Trophoblast cell (in vitro differentiated cells and primary cell): ENCODE measurements at regions not wholly inside any gene's neighbourhood (a gene's known extent, or its start where the extent isn't known, plus 50 kb on each side); places are given as distances from the start of the nearest gene placed in this dataset.

Experiments
- DNase-seq, 2 donors: peaks; one replicate each; pipeline ENCODE4 v3.0.0-alpha.2; 2016
- H2AFZ ChIP-seq: 2 replicates; pipeline ENCODE4 v1.6.1; 2013; ENCODE audit warnings: low read length, moderate library complexity, mild to moderate bottlenecking; ENCODE audit not compliant: insufficient read depth, poor library complexity
- H2AK5ac ChIP-seq: 2 replicates; pipeline ENCODE4 v1.6.1; 2013; ENCODE audit warnings: mild to moderate bottlenecking, low read length
- H2BK120ac ChIP-seq: 2 replicates; pipeline ENCODE4 v1.6.1; 2013; ENCODE audit warnings: low read length, mild to moderate bottlenecking, moderate library complexity; ENCODE audit not compliant: insufficient read depth, poor library complexity
- H2BK12ac ChIP-seq: 2 replicates; pipeline ENCODE4 v1.6.1; 2013; ENCODE audit warnings: mild to moderate bottlenecking, low read length, moderate library complexity
- H2BK5ac ChIP-seq: 2 replicates; pipeline ENCODE4 v1.6.1; 2013; ENCODE audit warnings: low read length, low read depth, moderate library complexity, mild to moderate bottlenecking; ENCODE audit not compliant: poor library complexity
- H3K14ac ChIP-seq: 2 replicates; pipeline ENCODE4 v1.6.1; 2013; ENCODE audit warnings: mild to moderate bottlenecking, low read length
- H3K18ac ChIP-seq: 2 replicates; pipeline ENCODE4 v1.6.1; 2013; ENCODE audit warnings: mild to moderate bottlenecking, low read length
- H3K23ac ChIP-seq: 2 replicates; pipeline ENCODE4 v1.6.1; 2013; ENCODE audit warnings: low read length
- H3K27ac ChIP-seq: 2 replicates; pipeline ENCODE4 v1.5.1; 2013; ENCODE audit warnings: low read depth, mild to moderate bottlenecking, inconsistent platforms, low read length, moderate library complexity
- H3K27me3 ChIP-seq: 2 replicates; pipeline ENCODE4 v1.6.1; 2013; ENCODE audit warnings: inconsistent platforms, mild to moderate bottlenecking, low read length, moderate library complexity; ENCODE audit not compliant: insufficient read depth
- H3K36me3 ChIP-seq, 2 experiments: 1 replicate in 1 of 2; 2 replicates in 1 of 2; pipeline ENCODE4 v1.6.1; 2013; ENCODE audit warnings: low read length in 2 of 2, mild to moderate bottlenecking in 2 of 2, moderate library complexity in 1 of 2; ENCODE audit not compliant: insufficient read depth in 2 of 2, control insufficient read depth in 1 of 2
- H3K4ac ChIP-seq: 2 replicates; pipeline ENCODE4 v1.6.1; 2013; ENCODE audit warnings: low read depth, mild to moderate bottlenecking, low read length, moderate library complexity
- H3K4me1 ChIP-seq, 2 experiments: 1 replicate in 1 of 2; 2 replicates in 1 of 2; pipeline ENCODE4 v1.6.1; 2013; ENCODE audit warnings: low read length in 2 of 2, mild to moderate bottlenecking in 2 of 2, moderate library complexity in 1 of 2; ENCODE audit not compliant: insufficient read depth in 2 of 2, control insufficient read depth in 1 of 2
- H3K4me2 ChIP-seq: 2 replicates; pipeline ENCODE4 v1.6.1; 2013; ENCODE audit warnings: inconsistent platforms, mild to moderate bottlenecking, low read length, moderate library complexity
- H3K4me3 ChIP-seq: 2 replicates; pipeline ENCODE4 v1.5.1; 2013; ENCODE audit warnings: mild to moderate bottlenecking, low read depth, low read length, inconsistent platforms
- H3K79me1 ChIP-seq: one replicate; pipeline ENCODE4 v1.6.1; 2013; ENCODE audit warnings: low read length
- H3K79me2 ChIP-seq: 2 replicates; pipeline ENCODE4 v1.6.1; 2013; ENCODE audit warnings: low read length, mild to moderate bottlenecking; ENCODE audit not compliant: control insufficient read depth, insufficient read depth, poor library complexity
- H3K9ac ChIP-seq: 2 replicates; pipeline ENCODE4 v1.6.1; 2013; ENCODE audit warnings: mild to moderate bottlenecking, low read length
- H3K9me3 ChIP-seq: 2 replicates; pipeline ENCODE4 v1.6.1; 2013; ENCODE audit warnings: low read depth, mild to moderate bottlenecking, control low read depth, inconsistent platforms, low read length; ENCODE audit not compliant: insufficient read depth
- H4K12ac ChIP-seq: 2 replicates; pipeline ENCODE4 v1.6.1; 2013; ENCODE audit warnings: low read depth, mild to moderate bottlenecking, low read length, moderate library complexity
- H4K8ac ChIP-seq: 2 replicates; pipeline ENCODE4 v1.6.1; 2013; ENCODE audit warnings: low read depth, mild to moderate bottlenecking, low read length, moderate library complexity
- H4K91ac ChIP-seq: one replicate; pipeline ENCODE4 v1.6.1; 2013; ENCODE audit warnings: low read depth, mild to moderate bottlenecking, low read length, moderate library complexity
- WGBS: extraction: QIAGEN DNeasy Blood & Tissue Kit; methylation state at CpG from one replicate; pipeline ENCODE4 v1.1.7; 2013; ENCODE audit warnings: missing lambda C conversion rate; ENCODE audit not compliant: insufficient read length, insufficient coverage; ENCODE audit errors: extremely low coverage; 5-methylcytosine and 5-hydroxymethylcytosine counted together

DNA sequence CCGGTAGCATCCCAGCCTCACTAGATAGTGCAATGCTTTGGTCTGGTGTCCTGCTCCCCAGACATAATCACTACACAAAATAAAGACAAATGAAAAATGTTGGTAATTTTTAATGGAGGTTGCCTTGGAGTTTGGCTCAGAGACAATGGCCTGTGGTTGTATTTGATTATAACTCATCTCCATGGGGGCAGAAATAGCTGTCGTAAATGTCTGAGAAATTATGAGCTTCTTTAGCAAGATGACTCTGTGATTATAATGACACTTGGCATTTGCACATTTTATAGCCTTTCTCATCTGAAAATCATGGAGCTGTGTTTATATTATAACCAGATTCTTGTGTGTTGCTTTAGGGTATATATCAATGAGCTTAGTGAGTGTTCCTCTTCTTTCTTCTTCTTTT, 1779.7 kb upstream of the CELF4 start:
- Histone ChIP-seq H3K36me3 (no peaks in the 10 kb centered on the region), H2AK5ac (no peak overlapping the region), H3K27me3 (no peaks in the 10 kb centered on the region), H2BK12ac (no peak overlapping the region), H3K9ac (no peak overlapping the region), H3K9me3 (no peaks in the 10 kb centered on the region), H3K4me3 (no peak overlapping the region), H3K4me1 (no peaks in the 10 kb centered on the region), H3K18ac (no peak overlapping the region), H3K79me1 (no peaks in the 10 kb centered on the region), H4K91ac (no peak overlapping the region), H2BK5ac (no peak overlapping the region), H3K27ac (no peak overlapping the region), H3K79me2 (no peaks in the 10 kb centered on the region), H3K23ac (no peak overlapping the region), H3K4ac (no peak overlapping the region), H4K8ac (no peak overlapping the region), H3K4me2 (no peak overlapping the region), H4K12ac (no peak overlapping the region), H3K14ac (no peak overlapping the region), H2AFZ (no peak overlapping the region), H2BK120ac (no peak overlapping the region)
- no CpG with 5 or more reads among the region's 2 CpGs for WGBS
- DNase-seq, result no peak

DNA sequence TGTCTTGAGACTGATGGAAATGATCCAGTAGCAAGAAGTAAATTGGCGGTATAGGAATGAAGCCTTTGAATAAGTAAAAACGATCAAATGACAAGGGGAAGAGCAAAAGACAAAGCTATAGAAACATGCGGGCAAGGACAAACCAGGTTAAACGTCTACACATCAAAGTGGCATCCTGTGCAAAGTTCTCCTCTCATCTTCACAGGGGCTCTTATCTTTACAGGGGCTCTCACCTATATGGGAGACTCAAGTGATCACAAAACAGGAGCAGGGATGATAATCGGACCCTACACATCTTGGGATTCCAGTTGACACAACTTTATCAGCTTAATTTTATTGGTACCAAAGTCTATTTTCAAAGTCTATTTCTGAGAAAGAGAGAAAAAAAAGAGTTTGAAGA, 1778.9 kb upstream of the CELF4 start:
- no peak overlapping the region for H2BK120ac ChIP-seq
- no peak overlapping the region for H3K4ac ChIP-seq
- H2AFZ ChIP-seq, result no peak overlapping the region
- no peak overlapping the region for H3K9ac ChIP-seq
- H3K79me1 ChIP-seq, result no peaks in the 10 kb centered on the region
- no peak for DNase-seq
- no peak overlapping the region for H4K8ac ChIP-seq
- no peak overlapping the region for H2BK12ac ChIP-seq
- no peak overlapping the region for H2BK5ac ChIP-seq
- no peak overlapping the region for H3K23ac ChIP-seq
- no peaks in the 10 kb centered on the region for H3K27me3 ChIP-seq
- H4K12ac ChIP-seq, result no peak overlapping the region
- no peak overlapping the region for H3K4me2 ChIP-seq
- no peak overlapping the region for H3K18ac ChIP-seq
- H4K91ac ChIP-seq, result no peak overlapping the region
- no peaks in the 10 kb centered on the region for H3K9me3 ChIP-seq
- no peak overlapping the region for H3K14ac ChIP-seq
- H3K36me3 ChIP-seq, result no peaks in the 10 kb centered on the region
- no peak overlapping the region for H3K4me3 ChIP-seq
- no peaks in the 10 kb centered on the region for H3K4me1 ChIP-seq
- H3K27ac ChIP-seq, result no peak overlapping the region
- no peaks in the 10 kb centered on the region for H3K79me2 ChIP-seq
- no CpG with 5 or more reads among the region's 5 CpGs for WGBS
- H2AK5ac ChIP-seq, result no peak overlapping the region

DNA sequence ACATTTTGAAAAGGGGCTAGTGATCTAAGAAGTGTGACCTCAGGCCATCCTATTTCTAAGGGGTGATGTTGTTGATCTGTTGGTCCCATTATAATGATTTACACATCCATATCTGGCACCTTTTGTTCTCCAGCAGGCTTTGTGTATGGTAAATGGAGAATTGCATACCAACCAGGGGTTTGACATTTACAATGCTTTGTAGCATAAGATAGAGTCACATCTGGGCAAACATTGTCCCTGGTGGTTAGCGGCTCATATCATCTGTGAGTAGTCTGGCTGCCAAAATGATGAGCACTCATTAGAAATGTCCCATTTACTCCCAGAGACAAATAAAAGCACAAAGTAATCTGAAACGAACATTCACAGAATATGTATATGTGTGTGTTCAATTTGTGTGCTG, 1775.5 kb upstream of the CELF4 start:
- Histone ChIP-seq H3K14ac (no peak overlapping the region), H3K4me3 (no peak overlapping the region), H3K18ac (no peak overlapping the region), H3K79me2 (no peaks in the 10 kb centered on the region), H2BK120ac (no peak overlapping the region), H2AFZ (no peak overlapping the region), H3K9me3 (no peaks in the 10 kb centered on the region), H2BK5ac (no peak overlapping the region), H3K79me1 (no peaks in the 10 kb centered on the region), H3K4me2 (no peak overlapping the region), H3K36me3 (no peaks in the 10 kb centered on the region), H4K91ac (no peak overlapping the region), H3K27ac (no peak overlapping the region), H3K9ac (no peak overlapping the region), H2BK12ac (no peak overlapping the region), H3K27me3 (no peaks in the 10 kb centered on the region), H4K8ac (no peak overlapping the region), H3K4me1 (no peaks in the 10 kb centered on the region), H3K23ac (no peak overlapping the region), H3K4ac (no peak overlapping the region), H4K12ac (no peak overlapping the region), H2AK5ac (no peak overlapping the region)
- no CpG with 5 or more reads among the region's 2 CpGs for WGBS
- DNase-seq, result no peak

DNA sequence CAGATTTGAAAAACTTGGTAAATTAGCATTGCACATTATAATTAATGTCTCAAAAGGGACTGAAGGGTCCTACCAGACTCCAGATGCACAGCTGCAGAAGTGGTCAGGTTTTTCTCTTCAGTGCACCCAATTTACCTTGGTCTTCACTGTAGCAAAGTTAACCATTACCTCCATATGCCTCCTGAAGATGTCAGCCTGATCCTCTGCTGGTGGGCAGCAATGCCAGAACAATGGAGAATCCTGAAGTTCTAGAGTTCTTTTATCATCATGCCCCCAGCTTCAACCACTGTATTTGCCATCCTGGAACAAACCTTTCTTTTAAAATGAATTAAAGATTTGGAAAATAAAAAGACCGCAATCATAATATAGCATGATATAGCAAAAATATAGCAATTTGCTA, 1774.8 kb upstream of the CELF4 start:
- Histone ChIP-seq H4K91ac (no peak overlapping the region), H3K27me3 (no peaks in the 10 kb centered on the region), H3K4ac (no peak overlapping the region), H3K14ac (no peak overlapping the region), H3K36me3 (no peaks in the 10 kb centered on the region), H3K79me1 (no peaks in the 10 kb centered on the region), H3K4me2 (no peak overlapping the region), H2AFZ (no peak overlapping the region), H3K23ac (no peak overlapping the region), H2BK5ac (no peak overlapping the region), H3K4me1 (no peaks in the 10 kb centered on the region), H4K12ac (no peak overlapping the region), H2AK5ac (no peak overlapping the region), H3K18ac (no peak overlapping the region), H2BK12ac (no peak overlapping the region), H3K4me3 (no peak overlapping the region), H2BK120ac (no peak overlapping the region), H4K8ac (no peak overlapping the region), H3K9me3 (no peaks in the 10 kb centered on the region), H3K9ac (no peak overlapping the region), H3K27ac (no peak overlapping the region), H3K79me2 (no peaks in the 10 kb centered on the region)
- WGBS, result no CpG with 5 or more reads among the region's 1 CpG
- DNase-seq, result no peak
